Stimulated activated CD8-positive, alpha-beta memory T cell treated with anti-CD3 and anti-CD28 coated beads, Interleukin-7, amount 100 ng/mL, for 24 hours (primary cell): ENCODE measurements at regions not wholly inside any gene's neighbourhood (a gene's known extent, or its start where the extent isn't known, plus 50 kb on each side); places are given as distances from the start of the nearest gene placed in this dataset.

Experiments
- DNase-seq: peaks from one replicate; pipeline ENCODE4 v3.0.0-alpha.2; 2020; ENCODE audit warnings: low read depth

- no peak for DNase-seq
These were observed 91.0 kb upstream of the TMEM72 start for GRCh38 chr10:44820094-44820493.

GRCh38 chr10:44821290-44821689 lies 89.8 kb upstream of the TMEM72 start:
- DNase-seq, result no peak

- DNase-seq, result no peak
These were observed 88.8 kb upstream of the TMEM72 start for GRCh38 chr10:44822349-44822748.

GRCh38 chr10:44822966-44823365 lies 88.2 kb upstream of the TMEM72 start:
- no peak for DNase-seq

GRCh38 chr10:44824607-44825006 lies 86.5 kb upstream of the TMEM72 start:
- no peak for DNase-seq

GRCh38 chr10:44827431-44828006 lies 83.6 kb upstream of the TMEM72 start:
- DNase-seq, result no peak

- no peak for DNase-seq
These were observed 82.5 kb upstream of the TMEM72 start for GRCh38 chr10:44828508-44829142.

GRCh38 chr10:44829426-44829825 lies 81.7 kb upstream of the TMEM72 start:
- DNase-seq, result no peak

GRCh38 chr10:44830022-44830421 lies 81.1 kb upstream of the TMEM72 start:
- DNase-seq, result no peak

- no peak for DNase-seq
These were observed 79.6 kb upstream of the TMEM72 start for GRCh38 chr10:44831581-44831980.

- no peak for DNase-seq
These were observed 78.3 kb upstream of the TMEM72 start for GRCh38 chr10:44832595-44833390.

- no peak for DNase-seq
These were observed 77.0 kb upstream of the TMEM72 start for GRCh38 chr10:44834131-44834530.

GRCh38 chr10:44835300-44835699 lies 75.8 kb upstream of the TMEM72 start:
- DNase-seq, result no peak

- DNase-seq, result no peak
These were observed 67.7 kb upstream of the TMEM72 start for GRCh38 chr10:44843484-44843883.

GRCh38 chr10:44845361-44846175 lies 65.6 kb upstream of the TMEM72 start:
- DNase-seq, result no peak

- no peak for DNase-seq
These were observed 64.0 kb upstream of the TMEM72 start for GRCh38 chr10:44847110-44847509.

GRCh38 chr10:44848211-44848610 lies 62.9 kb upstream of the TMEM72 start:
- DNase-seq, result no peak

GRCh38 chr10:44849936-44850335 lies 61.2 kb upstream of the TMEM72 start:
- no peak for DNase-seq

- no peak for DNase-seq
These were observed 60.7 kb upstream of the TMEM72 start for GRCh38 chr10:44850356-44850934.

GRCh38 chr10:44851413-44851812 lies 59.7 kb upstream of the TMEM72 start:
- no peak for DNase-seq

GRCh38 chr10:44851881-44852280 lies 59.3 kb upstream of the TMEM72 start:
- no peak for DNase-seq

GRCh38 chr10:44853148-44853734 lies 57.9 kb upstream of the TMEM72 start:
- DNase-seq, result no peak
